H9 (cell line): ENCODE measurements at regions not wholly inside any gene's neighbourhood (a gene's known extent, or its start where the extent isn't known, plus 50 kb on each side); places are given as distances from the start of the nearest gene placed in this dataset.
A peak's percentile ranks its signal among the peaks of the same experiment; 100 is the strongest.

Experiments
- DNase-seq: peaks from one replicate; pipeline ENCODE4 v3.0.0-alpha.2; 2017
- H2AFZ ChIP-seq: one replicate; pipeline ENCODE4 v1.6.1; 2013; ENCODE audit warnings: mild to moderate bottlenecking, low read length, control low read depth, moderate library complexity
- H2AK5ac ChIP-seq: 2 replicates; pipeline ENCODE4 v1.6.1; 2013; ENCODE audit warnings: low read length, control low read depth, mixed read lengths; ENCODE audit not compliant: insufficient read length
- H2BK120ac ChIP-seq: one replicate; pipeline ENCODE4 v1.6.1; 2013; ENCODE audit warnings: low read depth, mild to moderate bottlenecking, low read length, control low read depth, inconsistent platforms; ENCODE audit not compliant: poor library complexity, severe bottlenecking
- H2BK12ac ChIP-seq: 2 replicates; pipeline ENCODE4 v1.6.1; 2013; ENCODE audit warnings: low read length, control low read depth, mixed read lengths, low read depth; ENCODE audit not compliant: insufficient read length
- H2BK15ac ChIP-seq: 2 replicates; pipeline ENCODE4 v1.6.1; 2013; ENCODE audit warnings: low read depth, low read length, control low read depth
- H2BK20ac ChIP-seq: one replicate; pipeline ENCODE4 v1.6.1; 2013; ENCODE audit warnings: low read depth, mild to moderate bottlenecking, low read length, control low read depth, inconsistent platforms; ENCODE audit not compliant: poor library complexity, severe bottlenecking
- H2BK5ac ChIP-seq: 2 replicates; pipeline ENCODE4 v1.6.1; 2013; ENCODE audit warnings: low read length, control low read depth, mixed read lengths; ENCODE audit not compliant: insufficient read length
- H3K14ac ChIP-seq: 2 replicates; pipeline ENCODE4 v1.6.1; 2013; ENCODE audit warnings: low read length, control low read depth; ENCODE audit not compliant: insufficient read depth
- H3K18ac ChIP-seq: 2 replicates; pipeline ENCODE4 v1.6.1; 2013; ENCODE audit warnings: low read depth, mild to moderate bottlenecking, mixed read lengths, low read length, control low read depth; ENCODE audit not compliant: insufficient read length
- H3K23ac ChIP-seq: 2 replicates; pipeline ENCODE4 v1.6.1; 2013; ENCODE audit warnings: low read length, control low read depth, mixed read lengths, low read depth; ENCODE audit not compliant: insufficient read length
- H3K23me2 ChIP-seq: 2 replicates; pipeline ENCODE4 v1.6.1; 2013; ENCODE audit warnings: low read depth, mild to moderate bottlenecking, mixed read lengths, low read length, control low read depth; ENCODE audit not compliant: insufficient read length, poor library complexity, severe bottlenecking
- H3K27ac ChIP-seq: 2 replicates; pipeline ENCODE4 v1.5.1; 2013; ENCODE audit warnings: low read length, control low read depth, mixed read lengths, low read depth; ENCODE audit not compliant: insufficient read length
- H3K27me3 ChIP-seq: 2 replicates; pipeline ENCODE4 v1.6.1; 2013; ENCODE audit warnings: low read length, control low read depth, inconsistent platforms; ENCODE audit not compliant: insufficient read depth
- H3K4ac ChIP-seq: 2 replicates; pipeline ENCODE4 v1.6.1; 2013; ENCODE audit warnings: low read depth, mild to moderate bottlenecking, control low read depth, inconsistent platforms, low read length, moderate library complexity
- H3K4me1 ChIP-seq: 2 replicates; pipeline ENCODE4 v1.6.1; 2013; ENCODE audit warnings: low read length, control low read depth, inconsistent platforms; ENCODE audit not compliant: insufficient read depth
- H3K4me2 ChIP-seq: 2 replicates; pipeline ENCODE4 v1.6.1; 2013; ENCODE audit warnings: low read length, control low read depth, mixed read lengths; ENCODE audit not compliant: insufficient read length, insufficient read depth
- H3K56ac ChIP-seq: 2 replicates; pipeline ENCODE4 v1.6.1; 2013; ENCODE audit warnings: low read depth, mild to moderate bottlenecking, mixed read lengths, low read length, control low read depth; ENCODE audit not compliant: insufficient read length
- H3K79me1 ChIP-seq: 2 replicates; pipeline ENCODE4 v1.6.1; 2013; ENCODE audit warnings: low read depth, mild to moderate bottlenecking, moderate library complexity, low read length, control low read depth, inconsistent platforms; ENCODE audit not compliant: insufficient read depth, poor library complexity, severe bottlenecking
- H3K79me2 ChIP-seq: 2 replicates; pipeline ENCODE4 v1.6.1; 2013; ENCODE audit warnings: low read length, control low read depth, inconsistent platforms; ENCODE audit not compliant: insufficient read depth
- H3K9ac ChIP-seq: 2 replicates; pipeline ENCODE4 v1.6.1; 2013; ENCODE audit warnings: low read length, control low read depth, mixed read lengths; ENCODE audit not compliant: insufficient read length; ENCODE audit errors: extremely low read depth
- H3K9me3 ChIP-seq: one replicate; pipeline ENCODE4 v1.6.1; 2013; ENCODE audit warnings: low read depth, low read length, inconsistent platforms; ENCODE audit not compliant: control insufficient read depth
- H3T11ph ChIP-seq: one replicate; pipeline ENCODE4 v1.6.1; 2013; ENCODE audit warnings: mild to moderate bottlenecking, low read length, control low read depth, inconsistent platforms
- H4K20me1 ChIP-seq: one replicate; pipeline ENCODE4 v1.6.1; 2013; ENCODE audit not compliant: control insufficient read depth, insufficient read length, insufficient read depth
- H4K5ac ChIP-seq: 2 replicates; pipeline ENCODE4 v1.6.1; 2013; ENCODE audit warnings: low read depth, mild to moderate bottlenecking, mixed read lengths, low read length, control low read depth; ENCODE audit not compliant: insufficient read length
- H4K8ac ChIP-seq: replicated peaks from 2 replicates; pipeline ENCODE4 v1.6.1; 2013; ENCODE audit warnings: low read length, control low read depth, mixed read lengths, low read depth; ENCODE audit not compliant: insufficient read length
- H4K91ac ChIP-seq: 2 replicates; pipeline ENCODE4 v1.6.1; 2013; ENCODE audit warnings: low read depth, mild to moderate bottlenecking, moderate library complexity, mixed read lengths, low read length, control low read depth; ENCODE audit not compliant: insufficient read length
- H3K27ac Mint-ChIP-seq, 3 experiments: 2 replicates in 2 of 3; 3 replicates in 1 of 3; pipeline ENCODE4 v1.8.0; 2020 to 2021; ENCODE audit warnings: mixed read lengths in 3 of 3, mild to moderate bottlenecking in 1 of 3, moderate library complexity in 1 of 3
- H3K27me3 Mint-ChIP-seq: 2 replicates; pipeline ENCODE4 v1.8.0; 2021; ENCODE audit warnings: low read depth, mild to moderate bottlenecking, moderate library complexity, mixed read lengths
- H3K36me3 Mint-ChIP-seq, 3 experiments: 2 replicates in 2 of 3; 3 replicates in 1 of 3; pipeline ENCODE4 v1.8.0; 2020 to 2021; ENCODE audit warnings: low read depth in 3 of 3, mixed read lengths in 3 of 3; ENCODE audit not compliant: insufficient read depth in 1 of 3
- H3K4me1 Mint-ChIP-seq, 2 experiments: 2 replicates each; pipeline ENCODE4 v1.8.0; 2020; ENCODE audit warnings: mixed read lengths in 2 of 2
- H3K4me3 Mint-ChIP-seq, 2 experiments: 2 replicates in 1 of 2; 3 replicates in 1 of 2; pipeline ENCODE4 v1.8.0; 2020 to 2021; ENCODE audit warnings: mild to moderate bottlenecking in 2 of 2, mixed read lengths in 2 of 2, moderate library complexity in 1 of 2
- H3K9me3 Mint-ChIP-seq, 2 experiments: 2 replicates in 1 of 2; 3 replicates in 1 of 2; pipeline ENCODE4 v1.8.0; 2020; ENCODE audit warnings: mild to moderate bottlenecking in 2 of 2, mixed read lengths in 2 of 2, moderate library complexity in 1 of 2
- WGBS: extraction: QIAGEN DNeasy Blood & Tissue Kit; methylation state at CpG from one replicate; pipeline ENCODE4 v1.1.7; 2013; ENCODE audit warnings: missing lambda C conversion rate, low lambda C conversion rate, mixed read lengths; ENCODE audit not compliant: insufficient read length; ENCODE audit errors: extremely low coverage; 5-methylcytosine and 5-hydroxymethylcytosine counted together
- TF ChIP-seq, protein P1 (sequence below): fragments of 200-600 bp; sonication (generic); conservative IDR thresholded peaks from 3 replicates; pipeline ENCODE4 v1.8.0; 2021; ENCODE audit warnings: antibody characterized with exemption, mild to moderate bottlenecking

DNA sequence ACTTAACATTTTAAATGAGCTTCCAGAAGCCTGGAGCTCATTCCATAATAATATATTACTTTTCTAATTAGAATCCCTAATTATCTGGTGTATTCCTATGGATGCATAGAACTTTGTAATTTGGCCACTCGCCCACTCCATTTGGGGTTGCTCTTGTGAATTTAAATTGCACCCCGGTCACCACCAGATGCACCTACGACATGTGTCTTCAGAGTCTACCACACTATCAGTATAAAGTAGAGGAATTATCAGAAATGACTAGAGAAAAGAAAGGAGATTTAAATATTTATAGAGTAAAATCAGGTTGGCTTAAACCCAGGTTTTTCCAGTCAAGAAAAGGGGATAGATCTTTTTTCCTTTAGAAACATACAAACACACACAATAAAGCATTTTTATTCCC, 145.8 kb upstream of the DCN start:
- H4K5ac ChIP-seq = no peak overlapping the region
- H3T11ph ChIP-seq = no peak overlapping the region
- H2BK20ac ChIP-seq = no peak overlapping the region
- H3K4me2 ChIP-seq = no peak overlapping the region
- no peak overlapping the region for H2AK5ac ChIP-seq
- no peaks in the 10 kb centered on the region for H3K79me1 ChIP-seq
- H3K27me3 ChIP-seq = no peaks in the 10 kb centered on the region
- H3K79me2 ChIP-seq = no peaks in the 10 kb centered on the region
- Mint-ChIP-seq H3K27me3 (no peaks in the 10 kb centered on the region; the same call in 1 of the 2 replicates), H3K27ac (0 out of 7 replicates have a peak overlapping the region, but pooled peaks of 1 of the 3 experiments have one; percentile 30), H3K4me3 (no peak overlapping the region), H3K9me3 (no peaks in the 10 kb centered on the region), H3K4me1 (no peaks in the 10 kb centered on the region), H3K36me3 (no peaks in the 10 kb centered on the region)
- no peak overlapping the region for H2AFZ ChIP-seq
- TF ChIP-seq, protein P1, sequence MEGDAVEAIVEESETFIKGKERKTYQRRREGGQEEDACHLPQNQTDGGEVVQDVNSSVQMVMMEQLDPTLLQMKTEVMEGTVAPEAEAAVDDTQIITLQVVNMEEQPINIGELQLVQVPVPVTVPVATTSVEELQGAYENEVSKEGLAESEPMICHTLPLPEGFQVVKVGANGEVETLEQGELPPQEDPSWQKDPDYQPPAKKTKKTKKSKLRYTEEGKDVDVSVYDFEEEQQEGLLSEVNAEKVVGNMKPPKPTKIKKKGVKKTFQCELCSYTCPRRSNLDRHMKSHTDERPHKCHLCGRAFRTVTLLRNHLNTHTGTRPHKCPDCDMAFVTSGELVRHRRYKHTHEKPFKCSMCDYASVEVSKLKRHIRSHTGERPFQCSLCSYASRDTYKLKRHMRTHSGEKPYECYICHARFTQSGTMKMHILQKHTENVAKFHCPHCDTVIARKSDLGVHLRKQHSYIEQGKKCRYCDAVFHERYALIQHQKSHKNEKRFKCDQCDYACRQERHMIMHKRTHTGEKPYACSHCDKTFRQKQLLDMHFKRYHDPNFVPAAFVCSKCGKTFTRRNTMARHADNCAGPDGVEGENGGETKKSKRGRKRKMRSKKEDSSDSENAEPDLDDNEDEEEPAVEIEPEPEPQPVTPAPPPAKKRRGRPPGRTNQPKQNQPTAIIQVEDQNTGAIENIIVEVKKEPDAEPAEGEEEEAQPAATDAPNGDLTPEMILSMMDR = no peak
- no peak overlapping the region for H2BK15ac ChIP-seq
- DNase-seq = no peak
- H2BK5ac ChIP-seq = no peak overlapping the region
- no peak overlapping the region for H4K91ac ChIP-seq
- H3K23me2 ChIP-seq = no peaks in the 10 kb centered on the region
- no peaks in the 10 kb centered on the region for H4K20me1 ChIP-seq
- H3K4ac ChIP-seq = no peak overlapping the region
- H2BK12ac ChIP-seq = no peak overlapping the region
- H3K9ac ChIP-seq = no peak overlapping the region
- H3K56ac ChIP-seq = no peak overlapping the region
- H3K9me3 ChIP-seq = no peaks in the 10 kb centered on the region
- H4K8ac ChIP-seq = no peak overlapping the region
- no peak overlapping the region for H3K23ac ChIP-seq
- H2BK120ac ChIP-seq = no peak overlapping the region
- no CpG with 5 or more reads among the region's 3 CpGs for WGBS
- H3K18ac ChIP-seq = no peak overlapping the region
- no peaks in the 10 kb centered on the region for H3K4me1 ChIP-seq
- no peak overlapping the region for H3K14ac ChIP-seq
- no peak overlapping the region for H3K27ac ChIP-seq
